HG03521 (cell line): ENCODE measurements at regions not wholly inside any gene's neighbourhood (a gene's known extent, or its start where the extent isn't known, plus 50 kb on each side); places are given as distances from the start of the nearest gene placed in this dataset.

ENCODE experiments used
- ATAC-seq: cut with Tn5 transposase; IDR thresholded peaks from one replicate; pipeline ENCODE4 v1.9.1; 2021; ENCODE audit warnings: mild to moderate bottlenecking, moderate library complexity; ENCODE audit not compliant: unreplicated experiment

DNA sequence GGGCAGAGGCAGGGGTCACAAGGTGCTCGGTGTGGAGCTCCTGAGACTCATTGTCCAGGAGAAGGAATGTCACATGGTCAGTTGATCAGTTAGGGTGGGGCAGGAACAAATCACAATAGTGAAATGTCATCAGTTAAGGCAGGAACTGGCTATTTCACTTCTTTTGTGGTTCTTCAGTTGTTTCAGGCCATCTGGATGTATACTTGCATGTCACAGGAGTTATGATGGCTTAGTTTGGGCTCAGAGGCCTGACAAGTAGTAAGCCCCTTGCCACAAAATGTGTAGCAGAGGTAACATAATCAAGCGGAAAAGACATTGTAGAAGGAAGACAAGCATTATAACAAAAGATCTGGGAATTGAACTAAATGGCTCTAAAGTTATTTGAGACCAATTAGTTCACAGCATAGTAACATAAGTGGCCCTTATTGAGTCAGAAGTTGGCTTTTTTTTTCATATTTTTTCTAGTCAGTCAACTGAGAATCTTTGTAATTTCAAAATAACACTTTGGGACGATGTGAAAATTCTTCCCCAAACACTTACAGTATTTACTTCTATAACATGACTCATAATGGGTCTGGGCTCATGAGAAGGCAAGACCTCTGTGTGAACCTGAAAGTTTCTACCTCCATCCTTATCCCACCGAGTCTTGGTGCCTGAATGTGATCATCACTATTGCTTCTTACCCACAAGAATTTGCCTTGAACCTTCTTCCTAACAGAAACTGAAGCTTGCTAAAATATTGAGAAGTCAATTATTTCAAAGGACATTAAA, 137.0 kb upstream of the DPT start:
- ATAC-seq, result no peak

GRCh38 chr1:168867941-168868634, 139.1 kb upstream of the DPT start:
- ATAC-seq, result no peak

DNA sequence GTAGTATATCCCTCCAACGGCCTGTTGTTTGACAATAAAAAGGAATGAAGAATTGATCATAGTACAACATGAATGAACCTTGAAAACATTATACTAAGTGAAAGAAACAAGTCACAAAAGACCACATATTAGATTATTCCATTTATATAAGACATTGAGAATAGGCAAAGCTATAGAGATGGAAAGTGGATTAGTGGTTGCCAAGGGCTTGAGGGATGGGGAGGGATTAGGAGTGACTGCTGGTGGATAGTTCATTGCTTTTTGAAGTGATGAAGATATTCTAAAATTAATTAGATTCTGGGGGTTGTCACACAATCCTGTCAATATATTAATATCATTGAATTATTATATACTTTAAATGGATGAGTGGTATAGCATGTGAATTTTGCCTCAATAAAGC, 142.5 kb upstream of the DPT start:
- ATAC-seq, result no peak

GRCh38 chr1:168875831-168876230, 146.8 kb upstream of the DPT start:
- no peak for ATAC-seq

DNA sequence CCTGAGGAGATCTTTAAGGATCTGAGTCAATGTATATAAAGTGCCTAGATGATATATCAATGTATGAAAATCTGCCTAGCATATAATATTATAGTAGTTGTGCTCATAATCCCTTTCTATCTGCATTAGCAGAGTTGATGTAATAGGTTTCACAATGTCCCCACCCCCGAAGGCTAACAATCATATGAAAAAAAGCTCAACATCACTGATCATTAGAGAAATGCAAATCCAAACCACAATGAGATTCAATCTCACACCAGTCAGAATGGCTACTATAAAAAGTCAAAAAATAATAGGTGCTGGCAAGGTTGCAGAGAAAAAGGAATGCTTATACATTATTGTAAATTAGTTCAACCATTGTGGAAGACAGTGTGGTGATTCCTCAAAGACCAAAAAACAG, 147.8 kb upstream of the DPT start:
- no peak for ATAC-seq

- no peak for ATAC-seq
Observed at GRCh38 chr1:168879896-168880734, 151.1 kb upstream of the DPT start.

DNA sequence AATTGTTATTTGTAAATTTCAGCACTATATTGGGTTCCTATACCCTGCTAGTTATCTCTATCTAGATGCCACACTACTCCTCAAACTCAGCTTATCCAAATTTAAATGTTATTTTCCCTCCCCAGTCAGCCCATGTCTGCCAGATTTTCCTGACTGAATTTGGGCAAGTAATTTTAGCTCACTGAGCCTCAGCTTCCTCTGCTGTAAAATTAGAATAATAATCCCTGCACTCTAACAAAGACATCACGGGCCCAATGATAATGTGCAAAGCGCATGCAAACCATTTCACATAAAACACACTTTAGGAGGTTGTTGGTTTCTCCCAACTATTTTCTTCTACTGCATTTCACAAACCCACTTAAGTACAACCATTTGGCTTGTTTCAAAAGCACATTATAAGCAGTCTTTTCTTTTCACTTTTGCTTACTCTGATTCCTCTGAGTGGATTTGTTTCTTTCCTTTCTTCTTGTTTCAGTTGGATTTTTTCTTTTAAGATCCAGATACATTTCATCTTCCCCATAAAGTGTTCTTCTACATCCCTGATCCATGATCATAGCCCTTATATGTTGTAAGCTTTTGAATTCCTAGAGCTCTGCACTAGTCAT, 152.8 kb upstream of the DPT start:
- ATAC-seq, result no peak

DNA sequence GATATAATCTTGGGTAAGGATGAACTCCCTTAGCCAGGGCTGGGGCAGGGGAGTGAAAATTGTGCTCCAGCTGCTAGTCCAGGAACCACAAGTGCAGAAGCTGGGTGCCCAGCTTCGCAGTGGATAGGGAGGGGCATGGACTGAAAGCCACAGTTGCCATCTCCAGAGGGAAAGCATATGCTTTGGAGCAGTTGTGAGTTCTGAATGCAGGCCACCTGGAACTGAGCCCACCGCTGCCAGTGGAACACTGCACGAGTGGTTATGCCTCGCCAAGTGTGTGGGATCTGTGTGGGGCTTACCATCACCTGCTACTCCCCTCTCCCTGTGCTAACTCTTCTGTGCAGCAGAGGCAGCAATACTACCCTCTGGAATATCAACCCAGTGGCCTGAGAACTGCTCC, 158.4 kb upstream of the DPT start:
- ATAC-seq, result no peak

DNA sequence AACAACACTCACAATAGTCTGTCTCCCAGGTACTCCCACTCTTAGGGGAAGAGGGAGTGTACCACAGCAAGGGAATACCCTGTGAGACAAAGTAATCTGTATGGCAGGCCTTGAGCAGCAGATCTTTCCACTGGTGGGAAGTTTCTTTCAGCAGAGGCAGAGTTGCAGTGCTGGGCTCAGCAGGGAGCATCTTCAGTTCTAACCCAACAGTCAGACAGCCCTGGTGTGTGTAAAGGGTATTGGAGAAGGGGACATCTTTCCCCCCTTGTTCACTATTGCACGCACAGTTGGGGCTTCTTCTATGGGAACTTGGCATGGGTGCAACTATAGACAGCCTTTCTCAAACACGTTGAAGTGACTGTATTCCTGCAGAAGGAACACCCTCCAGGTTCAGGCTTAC, 159.4 kb upstream of the DPT start:
- no peak for ATAC-seq

DNA sequence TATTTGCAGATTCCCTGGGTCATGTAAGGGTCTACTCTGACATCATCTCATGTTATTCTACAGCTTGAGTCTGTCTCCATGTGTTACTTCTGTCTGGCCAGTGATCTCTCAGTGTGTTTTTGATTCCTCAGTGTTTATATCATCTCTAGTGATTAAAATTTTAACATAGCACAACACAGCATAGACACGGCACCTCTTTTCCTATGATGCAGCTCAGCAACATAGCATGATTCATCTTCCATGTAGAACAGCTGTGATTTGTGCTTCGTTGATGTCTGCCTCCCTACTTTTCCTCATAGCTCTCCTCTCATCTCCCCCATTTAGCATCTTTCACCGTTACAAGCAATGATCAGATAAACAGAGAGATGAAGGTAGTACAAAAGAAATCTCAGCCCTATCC, 163.9 kb upstream of the DPT start:
- ATAC-seq, result no peak

- ATAC-seq, result no peak
Observed at GRCh38 chr1:168893359-168893801, 164.4 kb upstream of the DPT start.

DNA sequence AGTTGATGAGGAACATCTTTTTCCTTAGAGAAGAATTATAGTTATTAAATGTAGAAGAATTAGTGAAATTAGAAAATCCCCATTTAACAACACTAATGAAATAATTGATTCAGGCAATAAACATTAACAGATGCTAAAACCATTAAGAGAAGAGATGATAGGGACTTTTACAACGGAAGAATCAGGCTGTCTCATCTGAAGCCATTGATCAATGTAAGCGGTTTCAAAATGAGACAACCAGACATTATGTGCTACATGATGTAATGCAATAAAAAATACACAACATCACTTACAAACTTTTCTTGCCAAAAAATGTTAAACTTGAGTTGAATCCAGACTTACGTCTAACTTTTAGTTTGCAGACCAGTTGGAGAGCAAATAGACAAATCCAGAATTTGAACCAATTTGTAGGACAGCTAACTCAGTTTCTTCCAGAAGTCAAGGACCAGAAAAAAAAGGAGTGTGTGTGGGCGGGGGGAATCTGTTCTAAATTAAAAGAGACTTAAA, 165.4 kb upstream of the DPT start:
- ATAC-seq, result no peak

DNA sequence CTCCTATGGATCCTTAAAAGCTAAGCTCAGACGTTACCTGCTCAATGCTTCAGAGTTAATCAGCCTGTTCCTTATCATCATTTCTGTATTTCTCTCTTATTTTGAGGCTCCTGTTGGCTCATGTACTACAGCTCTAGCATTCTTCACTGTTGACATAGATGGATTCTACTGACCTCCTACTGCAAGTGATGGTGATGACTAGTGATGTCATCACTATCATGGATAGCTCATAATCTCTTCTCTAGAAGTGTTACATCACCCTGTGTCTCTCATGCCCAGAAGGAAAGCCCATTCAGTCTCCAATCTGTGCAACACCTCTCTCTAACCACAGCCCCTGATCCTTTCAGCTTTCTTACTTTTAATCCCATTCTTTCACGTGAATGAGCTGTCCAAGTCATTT, 168.2 kb upstream of the DPT start:
- no peak for ATAC-seq

- no peak for ATAC-seq
Observed at GRCh38 chr1:168903237-168903830, 174.3 kb upstream of the DPT start.

GRCh38 chr1:168905633-168906032, 176.6 kb upstream of the DPT start:
- no peak for ATAC-seq

DNA sequence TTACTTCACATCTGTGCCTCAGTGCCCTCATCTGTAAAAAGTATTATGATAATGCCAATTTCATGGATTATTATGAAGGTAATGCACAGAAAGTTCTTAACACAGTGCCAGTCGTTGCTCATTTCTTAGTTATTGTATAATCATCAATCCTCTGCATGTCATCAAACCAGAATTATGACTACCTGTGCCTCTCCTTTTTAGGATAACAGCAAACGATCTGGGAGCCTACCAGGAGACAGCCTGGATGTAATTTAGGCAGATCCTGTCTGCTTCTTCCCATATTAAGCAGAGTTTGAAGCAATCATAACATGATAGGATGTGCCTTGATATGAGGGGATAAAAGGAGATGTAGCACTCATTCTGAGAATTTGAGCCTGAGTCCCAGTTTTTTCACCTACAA, 177.4 kb upstream of the DPT start:
- no peak for ATAC-seq

DNA sequence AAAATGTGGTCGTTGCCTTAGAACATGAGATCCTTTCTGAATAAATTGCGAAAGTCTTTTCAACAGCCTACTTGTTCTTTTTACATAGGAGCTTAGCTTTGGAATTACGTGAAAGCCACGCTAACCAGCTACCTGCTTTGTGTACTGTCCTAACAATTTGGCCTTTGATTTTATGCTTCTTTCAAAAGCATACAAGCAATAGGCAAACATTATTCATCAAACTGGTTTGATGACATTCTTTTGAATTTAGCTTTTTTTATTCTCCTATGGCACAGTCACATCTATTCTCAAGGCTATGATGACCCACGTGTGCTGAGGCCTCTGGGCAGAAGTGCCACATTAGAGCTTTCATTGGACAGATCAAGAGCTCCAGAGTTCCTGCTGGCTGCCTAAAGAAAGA, 178.0 kb upstream of the DPT start:
- no peak for ATAC-seq

DNA sequence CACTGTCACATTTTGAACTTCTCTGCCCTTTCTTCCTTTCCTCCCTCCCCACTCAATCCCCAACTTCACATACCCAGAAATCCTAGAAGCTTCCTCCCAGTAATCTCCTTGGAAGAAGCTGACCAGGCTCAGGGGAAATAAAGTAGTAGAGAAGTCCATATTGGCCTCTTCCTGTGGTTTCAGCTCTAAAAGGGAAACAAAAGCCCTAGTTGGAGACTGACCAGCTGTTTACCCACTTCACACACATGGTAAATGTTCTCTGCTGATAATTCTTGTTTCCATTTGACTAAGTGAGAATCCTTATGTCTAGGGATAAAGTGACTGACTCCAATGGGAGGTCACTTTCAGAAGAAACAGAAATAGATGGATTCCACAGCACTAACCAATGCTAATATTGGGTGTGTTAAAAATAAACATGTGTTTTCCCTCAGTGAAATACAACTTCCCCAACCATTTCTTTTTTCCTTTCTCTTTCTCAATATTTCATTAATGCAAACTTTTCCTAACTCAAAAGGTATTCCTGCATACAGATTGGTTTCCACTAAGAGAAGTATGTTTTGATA, 178.9 kb upstream of the DPT start:
- no peak for ATAC-seq

GRCh38 chr1:168910403-168910802, 181.4 kb upstream of the DPT start:
- ATAC-seq, result no peak

GRCh38 chr1:168911370-168911769, 182.4 kb upstream of the DPT start:
- ATAC-seq, result no peak
